ENCODE measurements at regions not wholly inside any gene's neighbourhood (a gene's known extent, or its start where the extent isn't known, plus 50 kb on each side); places are given as distances from the start of the nearest gene placed in this dataset.

DNA sequence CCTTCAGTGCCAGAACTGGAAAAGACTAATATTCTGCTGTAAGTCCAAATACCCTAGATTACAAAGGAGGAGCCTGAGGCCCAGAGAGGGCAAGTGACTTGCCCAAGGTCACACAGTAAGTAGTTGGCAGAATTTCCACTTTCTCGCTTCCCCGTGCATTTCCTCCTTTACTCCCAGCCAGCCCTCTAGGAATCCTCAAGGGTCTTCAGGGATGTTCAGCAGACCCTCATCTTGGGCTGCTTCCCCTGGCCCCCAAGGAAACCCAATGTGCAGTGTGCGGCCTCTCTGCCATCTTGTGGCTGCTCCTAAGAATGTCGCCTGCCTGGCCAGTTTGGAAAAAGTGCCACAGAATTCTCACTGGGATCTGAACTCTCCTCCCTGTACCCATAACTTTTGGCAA, 217.7 kb upstream of the LRFN2 start:
- ChIA-PET POLR2A (no interaction called here), CTCF (no interaction called here)
- TF ChIP-seq, protein P1, sequence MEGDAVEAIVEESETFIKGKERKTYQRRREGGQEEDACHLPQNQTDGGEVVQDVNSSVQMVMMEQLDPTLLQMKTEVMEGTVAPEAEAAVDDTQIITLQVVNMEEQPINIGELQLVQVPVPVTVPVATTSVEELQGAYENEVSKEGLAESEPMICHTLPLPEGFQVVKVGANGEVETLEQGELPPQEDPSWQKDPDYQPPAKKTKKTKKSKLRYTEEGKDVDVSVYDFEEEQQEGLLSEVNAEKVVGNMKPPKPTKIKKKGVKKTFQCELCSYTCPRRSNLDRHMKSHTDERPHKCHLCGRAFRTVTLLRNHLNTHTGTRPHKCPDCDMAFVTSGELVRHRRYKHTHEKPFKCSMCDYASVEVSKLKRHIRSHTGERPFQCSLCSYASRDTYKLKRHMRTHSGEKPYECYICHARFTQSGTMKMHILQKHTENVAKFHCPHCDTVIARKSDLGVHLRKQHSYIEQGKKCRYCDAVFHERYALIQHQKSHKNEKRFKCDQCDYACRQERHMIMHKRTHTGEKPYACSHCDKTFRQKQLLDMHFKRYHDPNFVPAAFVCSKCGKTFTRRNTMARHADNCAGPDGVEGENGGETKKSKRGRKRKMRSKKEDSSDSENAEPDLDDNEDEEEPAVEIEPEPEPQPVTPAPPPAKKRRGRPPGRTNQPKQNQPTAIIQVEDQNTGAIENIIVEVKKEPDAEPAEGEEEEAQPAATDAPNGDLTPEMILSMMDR (IDR thresholded peaks at IDR 0.05) = no peak
- H3K9me3 Mint-ChIP-seq = no peaks in the 10 kb centered on the region
- H3K27ac Mint-ChIP-seq = peak overlapping the region; percentile 38
- H3K4me1 Mint-ChIP-seq = peaks cover 17% of the 10 kb centered on the region
- ATAC-seq (ENCODE audit: low read depth) = no peak
- H3K27me3 Mint-ChIP-seq = no peaks in the 10 kb centered on the region
- H3K4me3 Mint-ChIP-seq = no peak overlapping the region
- no peak for DNase-seq
- H3K36me3 Mint-ChIP-seq (ENCODE audit: low read depth) = no peaks in the 10 kb centered on the region
- intact Hi-C loops (cut with micrococcal nuclease) = no loop called here

DNA sequence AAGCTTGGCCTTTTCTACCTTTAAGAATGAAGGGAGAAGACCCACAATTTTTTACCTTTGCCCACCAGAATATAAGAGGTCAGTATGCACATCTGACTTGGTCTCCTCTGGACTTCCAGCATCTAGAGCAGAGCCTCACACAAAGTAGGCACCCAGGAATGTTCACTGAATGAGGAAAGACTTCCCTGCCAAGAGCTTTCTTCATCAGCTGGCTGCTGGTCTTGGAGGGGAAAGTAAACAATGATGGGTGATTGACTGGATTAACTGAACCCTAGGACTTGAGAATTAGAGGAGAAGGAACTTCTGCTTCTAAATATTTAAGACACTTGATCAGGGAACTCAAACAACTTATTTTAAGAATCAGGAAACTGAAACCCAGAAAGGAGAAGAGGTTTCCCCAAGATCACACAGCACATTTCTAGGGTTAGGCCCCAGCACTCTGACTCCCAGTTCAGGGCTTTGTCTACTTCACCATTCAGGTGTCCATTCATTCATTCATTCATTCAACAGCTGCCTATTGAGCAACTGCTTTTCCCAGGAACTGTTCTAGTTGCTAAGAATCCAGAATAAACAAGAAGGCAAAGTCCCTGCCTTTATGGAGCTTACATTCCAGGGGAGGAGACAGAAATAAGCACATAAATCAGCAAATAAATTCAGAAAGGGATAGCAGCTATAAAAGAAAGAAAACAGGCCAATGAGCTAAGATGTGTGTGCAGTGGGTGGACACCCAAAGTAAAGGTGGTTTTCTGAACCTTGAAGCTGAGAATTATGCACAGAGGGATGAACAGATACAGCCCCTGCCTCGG, 216.9 kb upstream of the LRFN2 start:
- ChIA-PET POLR2A (no interaction called here), CTCF (no interaction called here)
- H3K9me3 Mint-ChIP-seq = no peaks in the 10 kb centered on the region
- ATAC-seq (ENCODE audit: low read depth) = no peak
- H3K27me3 Mint-ChIP-seq = no peaks in the 10 kb centered on the region
- H3K27ac Mint-ChIP-seq = no peak overlapping the region
- H3K4me3 Mint-ChIP-seq = no peak overlapping the region
- no peaks in the 10 kb centered on the region for H3K36me3 Mint-ChIP-seq (ENCODE audit: low read depth)
- DNase-seq = no peak
- H3K4me1 Mint-ChIP-seq = peaks cover 17% of the 10 kb centered on the region
- TF ChIP-seq, protein P1 (IDR thresholded peaks at IDR 0.05) = no peak
- intact Hi-C loops (cut with micrococcal nuclease) = no loop called here

GRCh38 chr6:40802481-40802880, 215.3 kb upstream of the LRFN2 start:
- DNase-seq = no peak
- POLR2A ChIA-PET = no interaction called here
- Mint-ChIP-seq H3K27me3 (peaks cover 6% of the 10 kb centered on the region), H3K27ac (no peak overlapping the region), H3K4me1 (peaks cover 17% of the 10 kb centered on the region), H3K9me3 (no peaks in the 10 kb centered on the region), H3K4me3 (no peak overlapping the region), H3K36me3 (ENCODE audit: low read depth) (no peaks in the 10 kb centered on the region)
- no peak for ATAC-seq (ENCODE audit: low read depth)
- TF ChIP-seq, protein P1 (IDR thresholded peaks at IDR 0.05) = no peak
- CTCF ChIA-PET = no interaction called here
- intact Hi-C loops (cut with micrococcal nuclease) = no loop called here

GRCh38 chr6:40799296-40800140, 212.4 kb upstream of the LRFN2 start:
- ATAC-seq (ENCODE audit: low read depth) (no peak), DNase-seq (no peak)
- TF ChIP-seq, protein P1 (IDR thresholded peaks at IDR 0.05) = no peak
- intact Hi-C loops (cut with micrococcal nuclease) = no loop called here
- POLR2A ChIA-PET = no interaction called here
- Mint-ChIP-seq H3K4me3 (no peak overlapping the region), H3K27me3 (peaks cover 6% of the 10 kb centered on the region), H3K27ac (no peak overlapping the region), H3K36me3 (ENCODE audit: low read depth) (no peaks in the 10 kb centered on the region), H3K4me1 (peaks cover 12% of the 10 kb centered on the region), H3K9me3 (no peaks in the 10 kb centered on the region)
- CTCF ChIA-PET = no interaction called here

GRCh38 chr6:40798069-40798770, 211.1 kb upstream of the LRFN2 start:
- Mint-ChIP-seq H3K27ac (no peak overlapping the region), H3K4me1 (no peaks in the 10 kb centered on the region), H3K4me3 (no peak overlapping the region), H3K9me3 (no peaks in the 10 kb centered on the region), H3K27me3 (peaks cover 6% of the 10 kb centered on the region), H3K36me3 (ENCODE audit: low read depth) (no peaks in the 10 kb centered on the region)
- ATAC-seq (ENCODE audit: low read depth) = no peak
- ChIA-PET POLR2A (no interaction called here), CTCF (no interaction called here)
- DNase-seq = no peak
- intact Hi-C loops (cut with micrococcal nuclease) = no loop called here
- TF ChIP-seq, protein P1 (IDR thresholded peaks at IDR 0.05) = no peak
